OCI-LY7 (cell line): ENCODE measurements at regions not wholly inside any gene's neighbourhood (a gene's known extent, or its start where the extent isn't known, plus 50 kb on each side); places are given as distances from the start of the nearest gene placed in this dataset.
A peak's percentile ranks its signal among the peaks of the same experiment; 100 is the strongest.

Experiments
- BruUV-seq: library from RNA; stranded (reverse); fragments of 400-500 nt; replicated peaks from 2 replicates; lab custom pipeline; 2021; lab: Mats Ljungman, UMichigan
- CTCF ChIA-PET: fragments of 300-600 bp; sonication (Branson Sonifier 250); formaldehyde crosslinking; loops from one replicate; lab custom pipeline; 2022; ENCODE audit warnings: antibody characterized with exemption; ENCODE audit not compliant: unreplicated experiment; lab: Charles Lee
- POLR2A ChIA-PET: fragments of 300-600 bp; sonication (Branson Sonifier 250); formaldehyde crosslinking; loops from one replicate; lab custom pipeline; 2022; ENCODE audit warnings: antibody characterized with exemption; lab: Charles Lee
- DNase-seq: peaks from one replicate; pipeline ENCODE4 v3.0.0-alpha.2; 2015; ENCODE audit warnings: low spot score
- H2AFZ ChIP-seq: fragments of 200-600 bp; sonication (generic), shearing (Covaris generic); 2 replicates; pipeline ENCODE4 v1.6.1; 2014; ENCODE audit warnings: mild to moderate bottlenecking, antibody characterized with exemption, low read length, moderate library complexity
- H3K27ac ChIP-seq: fragments of 200-600 bp; sonication (generic); 2 replicates; pipeline ENCODE4 v1.5.1; 2014; ENCODE audit warnings: mixed run types, low read depth, mild to moderate bottlenecking, moderate library complexity, low read length, inconsistent platforms; ENCODE audit not compliant: poor library complexity, severe bottlenecking
- H3K36me3 ChIP-seq: fragments of 200-600 bp; sonication (generic); 2 replicates; pipeline ENCODE4 v1.6.1; 2014; ENCODE audit warnings: mild to moderate bottlenecking, antibody characterized with exemption, low read length, moderate library complexity, mixed read lengths; ENCODE audit not compliant: insufficient read depth
- H3K4me1 ChIP-seq: fragments of 200-600 bp; sonication (generic); 2 replicates; pipeline ENCODE4 v1.5.1; 2014; ENCODE audit warnings: mild to moderate bottlenecking, low read length; ENCODE audit not compliant: insufficient read depth, poor library complexity, severe bottlenecking
- H3K4me2 ChIP-seq: fragments of 200-600 bp; sonication (generic); 2 replicates; pipeline ENCODE4 v1.6.1; 2014; ENCODE audit warnings: mild to moderate bottlenecking, low read length
- H3K4me3 ChIP-seq: fragments of 200-600 bp; sonication (generic); 2 replicates; pipeline ENCODE4 v1.5.1; 2014; ENCODE audit warnings: mild to moderate bottlenecking, low read depth, low read length; ENCODE audit not compliant: poor library complexity, severe bottlenecking
- H3K79me2 ChIP-seq: fragments of 200-600 bp; sonication (generic); 2 replicates; pipeline ENCODE4 v1.6.1; 2016; ENCODE audit warnings: low read depth, mild to moderate bottlenecking, low read length, moderate library complexity, mixed read lengths; ENCODE audit not compliant: insufficient read depth
- H3K9me2 ChIP-seq: fragments of 200-600 bp; sonication (generic); 2 replicates; pipeline ENCODE4 v1.6.1; 2016; ENCODE audit warnings: mild to moderate bottlenecking, low read length, mixed read lengths; ENCODE audit not compliant: insufficient read depth
- H3K9me3 ChIP-seq: fragments of 200-600 bp; sonication (generic); 2 replicates; pipeline ENCODE4 v1.6.1; 2014; ENCODE audit warnings: mild to moderate bottlenecking, mixed run types, low read length, mixed read lengths
- H4K20me1 ChIP-seq: fragments of 200-600 bp; sonication (generic); 2 replicates; pipeline ENCODE4 v1.6.1; 2014; ENCODE audit warnings: mild to moderate bottlenecking, antibody characterized with exemption, low read length, moderate library complexity, mixed read lengths; ENCODE audit not compliant: insufficient read depth
- EZH2phosphoT487 ChIP-seq: fragments of 200-600 bp; sonication (generic); IDR thresholded peaks from 2 replicates; pipeline ENCODE4 v1.6.1; 2018; ENCODE audit warnings: low read depth, borderline replicate concordance, mild to moderate bottlenecking, mixed run types, antibody characterized with exemption, low read length, moderate library complexity, mixed read lengths
- intact Hi-C: fragments of 100-400 bp; cut with micrococcal nuclease; formaldehyde crosslinking; loops from one replicate; pipeline ENCODE4 v1.10.0; 2022; ENCODE audit not compliant: unreplicated experiment
- TF ChIP-seq, protein P1 (sequence below): fragments of 200-600 bp; sonication (generic); conservative IDR thresholded peaks from 2 replicates; pipeline ENCODE4 v1.5.1; 2014; ENCODE audit warnings: mild to moderate bottlenecking, antibody characterized with exemption, low read length, moderate library complexity, mixed read lengths

GRCh38 chr1:83692524-83693381 is 306.2 kb downstream of the TTLL7 start:
- Histone ChIP-seq H3K9me2 (no peaks in the 10 kb centered on the region), H3K4me1 (peaks cover 35% of the 10 kb centered on the region), H3K9me3 (no peaks in the 10 kb centered on the region), H3K4me3 (peak overlapping the region; percentile 50), H3K27ac (peak overlapping the region; percentile 21), H3K36me3 (no peaks in the 10 kb centered on the region), H2AFZ (peak overlapping the region; percentile 100), H3K79me2 (no peaks in the 10 kb centered on the region), H4K20me1 (no peaks in the 10 kb centered on the region), H3K4me2 (peak overlapping the region; percentile 80)
- TF ChIP-seq, protein P1, sequence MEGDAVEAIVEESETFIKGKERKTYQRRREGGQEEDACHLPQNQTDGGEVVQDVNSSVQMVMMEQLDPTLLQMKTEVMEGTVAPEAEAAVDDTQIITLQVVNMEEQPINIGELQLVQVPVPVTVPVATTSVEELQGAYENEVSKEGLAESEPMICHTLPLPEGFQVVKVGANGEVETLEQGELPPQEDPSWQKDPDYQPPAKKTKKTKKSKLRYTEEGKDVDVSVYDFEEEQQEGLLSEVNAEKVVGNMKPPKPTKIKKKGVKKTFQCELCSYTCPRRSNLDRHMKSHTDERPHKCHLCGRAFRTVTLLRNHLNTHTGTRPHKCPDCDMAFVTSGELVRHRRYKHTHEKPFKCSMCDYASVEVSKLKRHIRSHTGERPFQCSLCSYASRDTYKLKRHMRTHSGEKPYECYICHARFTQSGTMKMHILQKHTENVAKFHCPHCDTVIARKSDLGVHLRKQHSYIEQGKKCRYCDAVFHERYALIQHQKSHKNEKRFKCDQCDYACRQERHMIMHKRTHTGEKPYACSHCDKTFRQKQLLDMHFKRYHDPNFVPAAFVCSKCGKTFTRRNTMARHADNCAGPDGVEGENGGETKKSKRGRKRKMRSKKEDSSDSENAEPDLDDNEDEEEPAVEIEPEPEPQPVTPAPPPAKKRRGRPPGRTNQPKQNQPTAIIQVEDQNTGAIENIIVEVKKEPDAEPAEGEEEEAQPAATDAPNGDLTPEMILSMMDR: no peak
- no peak for TF ChIP-seq EZH2phosphoT487
- BruUV-seq: no TSS peak
- intact Hi-C loops: no loop called here
- POLR2A ChIA-PET: interaction anchor here (0.9 to 1.0 kb wide), 3 partner anchors 11 to 71 kb away, joined by 4 read pairs; no protein-coding TSS in a partner anchor
- CTCF ChIA-PET: no interaction called here
- peak; percentile 42 for DNase-seq

GRCh38 chr1:83691953-83692500 is 306.9 kb downstream of the TTLL7 start:
- Histone ChIP-seq H3K4me1 (peaks cover 35% of the 10 kb centered on the region), H3K27ac (no peak overlapping the region), H4K20me1 (no peaks in the 10 kb centered on the region), H3K4me3 (no peak overlapping the region), H3K79me2 (no peaks in the 10 kb centered on the region), H3K9me3 (no peaks in the 10 kb centered on the region), H3K36me3 (no peaks in the 10 kb centered on the region), H2AFZ (peak overlapping the region; percentile 100; the same call in 1 of the 2 replicates), H3K4me2 (no peak overlapping the region), H3K9me2 (no peaks in the 10 kb centered on the region)
- TF ChIP-seq, protein P1: no peak
- CTCF ChIA-PET: no interaction called here
- POLR2A ChIA-PET: no interaction called here
- DNase-seq: no peak
- intact Hi-C loops: no loop called here
- BruUV-seq: no TSS peak
